GM12878 (cell line): ENCODE measurements at regions not wholly inside any gene's neighbourhood (a gene's known extent, or its start where the extent isn't known, plus 50 kb on each side); places are given as distances from the start of the nearest gene placed in this dataset.

Experiments used
- ATAC-seq: fragments of 200-7000 bp; cut with Tn5 transposase; 3 replicates; pipeline ENCODE4 v1.9.1; 2020; ENCODE audit warnings: mild to moderate bottlenecking, moderate library complexity
- BruUV-seq: library from RNA; stranded (reverse); fragments of 400-500 nt; replicated peaks from 2 replicates; lab custom pipeline; 2021; lab: Mats Ljungman, UMichigan
- CTCF ChIA-PET: fragments of 300-600 bp; sonication (Branson Sonifier 250); formaldehyde crosslinking; extraction: SDS; loops from one replicate; lab custom pipeline; 2021; ENCODE audit warnings: inconsistent platforms; lab: Yijun Ruan, JAX
- POLR2A ChIA-PET: fragments of 350-600 bp; formaldehyde crosslinking; extraction: SDS; loops from one replicate; lab custom pipeline; 2021; ENCODE audit warnings: inconsistent platforms; lab: Charles Lee
- RAD21 ChIA-PET: fragments of 300-600 bp; sonication (Branson Sonifier 250); formaldehyde crosslinking; loops from one replicate; lab custom pipeline; 2023; ENCODE audit warnings: antibody characterized with exemption; ENCODE audit not compliant: unreplicated experiment; lab: Charles Lee
- SMC1A ChIA-PET: fragments of 300-600 bp; sonication (Branson Sonifier 250); formaldehyde crosslinking; loops from one replicate; lab custom pipeline; 2023; ENCODE audit not compliant: unreplicated experiment, uncharacterized antibody; lab: Charles Lee
- DNase-seq: peaks from one replicate; pipeline ENCODE4 v3.0.0-alpha.2; 2011; ENCODE audit warnings: low read depth, low spot score
- FAIRE-seq: peaks from 3 replicates; lab custom pipeline; 2011; peaks lifted over from hg19 to GRCh38; lab: Jason Lieb, UNC
- H2AFZ ChIP-seq: 2 replicates; pipeline ENCODE4 v1.6.0; 2011; ENCODE audit warnings: low read depth, low read length, control low read depth; ENCODE audit not compliant: control insufficient read depth
- H3K27ac ChIP-seq: 2 replicates; pipeline ENCODE4 v1.5.1; 2011; ENCODE audit warnings: control low read depth; ENCODE audit not compliant: control insufficient read depth, insufficient read depth
- H3K27me3 ChIP-seq, 2 experiments: replicated peaks in 1 of 2; 2 replicates each; pipeline versions ENCODE4 v1.6.0 to v1.6.1; 2011; ENCODE audit warnings: low read length in 1 of 2; ENCODE audit not compliant: control insufficient read depth in 2 of 2, insufficient read depth in 2 of 2
- H3K36me3 ChIP-seq, 2 experiments: 2 replicates each; pipeline ENCODE4 v1.5.1; 2011; ENCODE audit warnings: low read length in 1 of 2; ENCODE audit not compliant: control insufficient read depth in 2 of 2, insufficient read depth in 2 of 2
- H3K4me1 ChIP-seq: 2 replicates; pipeline ENCODE4 v1.6.1; 2011; ENCODE audit warnings: mild to moderate bottlenecking, low read length, moderate library complexity, mixed read lengths; ENCODE audit not compliant: control insufficient read depth, insufficient read depth
- H3K4me2 ChIP-seq: 2 replicates; pipeline ENCODE4 v1.6.0; 2011; ENCODE audit warnings: control low read depth; ENCODE audit not compliant: control insufficient read depth, insufficient read depth
- H3K4me3 ChIP-seq: fragments of 200-600 bp; sonication (generic); 2 replicates; pipeline ENCODE4 v1.5.1; 2016
- H3K79me2 ChIP-seq: 2 replicates; pipeline ENCODE4 v1.6.0; 2011; ENCODE audit warnings: low read length; ENCODE audit not compliant: control insufficient read depth, insufficient read depth
- H3K9ac ChIP-seq: 2 replicates; pipeline ENCODE4 v1.8.0; 2011; ENCODE audit warnings: low read length, control low read depth, mixed read lengths; ENCODE audit not compliant: control insufficient read depth, insufficient read depth
- H3K9me3 ChIP-seq: replicated peaks from 3 replicates; pipeline ENCODE4 v1.5.1; 2011; ENCODE audit warnings: mild to moderate bottlenecking, low read length; ENCODE audit not compliant: control insufficient read depth, insufficient read depth
- H4K20me1 ChIP-seq: 2 replicates; pipeline ENCODE4 v1.6.0; 2011; ENCODE audit not compliant: control insufficient read depth, insufficient read depth
- ASH2L ChIP-seq: fragments of 300-600, 200-600 bp; sonication (generic); IDR thresholded peaks from 2 replicates; pipeline ENCODE4 v1.6.1; 2017; ENCODE audit warnings: low read depth, mild to moderate bottlenecking, borderline replicate concordance
- BACH1 ChIP-seq: fragments of 450-650 bp; IDR thresholded peaks from 2 replicates; pipeline ENCODE4 v1.6.1; 2017; ENCODE audit warnings: mild to moderate bottlenecking, borderline replicate concordance
- CEBPZ ChIP-seq: fragments of 150-350 bp; IDR thresholded peaks from 2 replicates; pipeline ENCODE4 v1.6.1; 2016; ENCODE audit warnings: low read depth, low read length
- EED ChIP-seq: sonication (generic); IDR thresholded peaks from 2 replicates; pipeline ENCODE4 v1.6.1; 2016; ENCODE audit warnings: antibody characterized with exemption, low read depth
- IRF4 ChIP-seq: IDR thresholded peaks from 2 replicates; pipeline ENCODE4 v1.6.1; 2011; ENCODE audit warnings: low read depth, low read length
- LARP7 ChIP-seq: fragments of 450-650 bp; IDR thresholded peaks from 2 replicates; pipeline ENCODE4 v1.6.1; 2017; ENCODE audit warnings: mild to moderate bottlenecking
- MAX ChIP-seq: IDR thresholded peaks from 2 replicates; pipeline ENCODE4 v1.6.1; 2012; ENCODE audit warnings: low read depth, low read length, improper control_type of control experiment
- MEF2A ChIP-seq: IDR thresholded peaks from 2 replicates; pipeline ENCODE4 v1.6.1; 2011; ENCODE audit warnings: low read depth, mild to moderate bottlenecking, low read length, moderate library complexity; ENCODE audit not compliant: insufficient read depth
- MYB ChIP-seq: fragments of 150-350 bp; IDR thresholded peaks from 2 replicates; pipeline ENCODE4 v1.6.1; 2014; ENCODE audit warnings: mild to moderate bottlenecking, low read depth, low read length, borderline replicate concordance
- POLR2A ChIP-seq: IDR thresholded peaks from 2 replicates; pipeline ENCODE4 v1.6.1; 2011; ENCODE audit warnings: low read depth, mild to moderate bottlenecking, low read length
- RAD21 ChIP-seq: IDR thresholded peaks from 2 replicates; pipeline ENCODE4 v1.6.1; 2011; ENCODE audit warnings: mild to moderate bottlenecking, low read depth, low read length, moderate library complexity; ENCODE audit not compliant: insufficient read depth
- SMAD5 ChIP-seq: IDR thresholded peaks from 2 replicates; pipeline ENCODE4 v1.6.1; 2016; ENCODE audit warnings: antibody characterized with exemption, low read depth
- TCF7 ChIP-seq: IDR thresholded peaks from 2 replicates; pipeline ENCODE4 v1.6.1; 2014; ENCODE audit warnings: antibody characterized with exemption, borderline replicate concordance
- USF1 ChIP-seq: IDR thresholded peaks from 2 replicates; pipeline ENCODE4 v1.6.1; 2011; ENCODE audit warnings: borderline replicate concordance, low read depth, mild to moderate bottlenecking, moderate library complexity, mixed read lengths, low read length; ENCODE audit not compliant: insufficient read depth; ENCODE audit errors: extremely low read length
- ZNF24 ChIP-seq: fragments of 450-650 bp; IDR thresholded peaks from 2 replicates; pipeline ENCODE4 v1.6.1; 2017; ENCODE audit warnings: antibody characterized with exemption, mild to moderate bottlenecking
- ZNF384 ChIP-seq: IDR thresholded peaks from 2 replicates; pipeline ENCODE4 v1.6.1; 2012; ENCODE audit warnings: low read depth, mild to moderate bottlenecking, low read length, improper control_type of control experiment, borderline replicate concordance
- WGBS: methylation state at CpG from one replicate; pipeline ENCODE4 v1.1.6; 2016; ENCODE audit warnings: low lambda C conversion rate; ENCODE audit not compliant: insufficient replicate concordance, insufficient coverage; ENCODE audit errors: missing lambda C conversion rate; 5-methylcytosine and 5-hydroxymethylcytosine counted together
- in situ Hi-C: fragments of 300-500 bp; cut with MboI; formaldehyde crosslinking; loops from 9 replicates; pipeline ENCODE4 v1.14.3; 2018; ENCODE audit warnings: mixed read lengths
- intact Hi-C: fragments of 100-400 bp; cut with micrococcal nuclease; formaldehyde crosslinking; loops from one replicate; pipeline ENCODE4 v1.14.2; 2022; ENCODE audit not compliant: unreplicated experiment

GRCh38 chr1:204740354-204740753, 54.8 kb upstream of the LRRN2 start:
- H2AFZ ChIP-seq, result no peak overlapping the region
- CTCF ChIA-PET, result interaction anchor here (0.8 to 2.3 kb wide), 2 partner anchors 24 to 67 kb away, joined by 3 to 9 read pairs; no protein-coding TSS in a partner anchor
- ATAC-seq (no peak), FAIRE-seq (no peak), DNase-seq (no peak)
- H3K9ac ChIP-seq, result no peak overlapping the region
- intact Hi-C loops (no loop called here), in situ Hi-C loops (no loop called here)
- BruUV-seq, result no TSS peak
- POLR2A ChIA-PET, result no interaction called here
- no peaks in the 10 kb centered on the region; the same call in 1 of the 3 replicates for H3K9me3 ChIP-seq
- RAD21 ChIA-PET, result interaction anchor here (1.3 kb wide), 1 partner anchor 11 kb away, joined by 3 read pairs; no protein-coding TSS in a partner anchor
- H3K27ac ChIP-seq, result no peak overlapping the region
- H3K4me1 ChIP-seq, result no peaks in the 10 kb centered on the region
- no peak overlapping the region for H3K4me3 ChIP-seq
- H3K79me2 ChIP-seq, result no peaks in the 10 kb centered on the region
- no peak for TF ChIP-seq RAD21
- TF ChIP-seq EED, result no peak
- no peak for TF ChIP-seq ASH2L
- TF ChIP-seq IRF4, result no peak
- TF ChIP-seq POLR2A, result no peak
- TF ChIP-seq LARP7, result no peak
- H4K20me1 ChIP-seq, result no peaks in the 10 kb centered on the region
- SMC1A ChIA-PET, result interaction anchor here (0.8 kb wide), 1 partner anchor 30 kb away, joined by 3 read pairs; no protein-coding TSS in a partner anchor
- H3K27me3 ChIP-seq, result no peaks in the 10 kb centered on the region
- no peaks in the 10 kb centered on the region for H3K36me3 ChIP-seq
- H3K4me2 ChIP-seq, result no peak overlapping the region

GRCh38 chr1:204741440-204741839, 55.9 kb upstream of the LRRN2 start:
- CTCF ChIA-PET, result interaction anchor here (0.8 to 2.3 kb wide), 2 partner anchors 22 to 66 kb away, joined by 3 to 9 read pairs; no protein-coding TSS in a partner anchor
- POLR2A ChIA-PET, result no interaction called here
- no peaks in the 10 kb centered on the region for H4K20me1 ChIP-seq
- H2AFZ ChIP-seq, result no peak overlapping the region
- DNase-seq (no peak), FAIRE-seq (no peak), ATAC-seq (no peak)
- H3K9ac ChIP-seq, result no peak overlapping the region
- no peak overlapping the region for H3K4me3 ChIP-seq
- RAD21 ChIA-PET, result no interaction called here
- H3K79me2 ChIP-seq, result no peaks in the 10 kb centered on the region
- H3K4me2 ChIP-seq, result no peak overlapping the region
- H3K9me3 ChIP-seq, result no peaks in the 10 kb centered on the region; the same call in 1 of the 3 replicates
- BruUV-seq, result no TSS peak
- H3K27ac ChIP-seq, result no peak overlapping the region
- SMC1A ChIA-PET, result no interaction called here
- intact Hi-C loops (no loop called here), in situ Hi-C loops (no loop called here)
- no peaks in the 10 kb centered on the region for H3K4me1 ChIP-seq
- 0% methylated on average over 1 of the region's 1 CpG for WGBS
- no peaks in the 10 kb centered on the region for H3K36me3 ChIP-seq
- H3K27me3 ChIP-seq, result no peaks in the 10 kb centered on the region
- TF ChIP-seq ZNF24 (no peak), TCF7 (no peak), MEF2A (no peak), USF1 (no peak), BACH1 (no peak), CEBPZ (no peak), MAX (no peak), ZNF384 (no peak), ASH2L (no peak), MYB (no peak), SMAD5 (no peak)
